IPS DF 6.9 (cell line): ENCODE measurements at regions not wholly inside any gene's neighbourhood (a gene's known extent, or its start where the extent isn't known, plus 50 kb on each side); places are given as distances from the start of the nearest gene placed in this dataset.

ENCODE experiments used
- DNase-seq: peaks from one replicate; pipeline ENCODE4 v3.0.0-alpha.2; 2013; ENCODE audit warnings: low read depth, low spot score
- H3K27ac ChIP-seq: one replicate; pipeline ENCODE4 v1.5.1; 2013; ENCODE audit warnings: low read length, control low read depth
- H3K27me3 ChIP-seq: 2 replicates; pipeline ENCODE4 v1.6.1; 2013; ENCODE audit warnings: mild to moderate bottlenecking, low read length; ENCODE audit not compliant: control insufficient read depth, insufficient read depth
- H3K36me3 ChIP-seq: 2 replicates; pipeline ENCODE4 v1.6.1; 2013; ENCODE audit warnings: low read length; ENCODE audit not compliant: control insufficient read depth, insufficient read depth
- H3K4me1 ChIP-seq: 2 replicates; pipeline ENCODE4 v1.6.1; 2013; ENCODE audit warnings: low read length; ENCODE audit not compliant: control insufficient read depth, insufficient read depth
- H3K4me3 ChIP-seq: 2 replicates; pipeline ENCODE4 v1.5.1; 2013; ENCODE audit warnings: mild to moderate bottlenecking, low read length
- H3K9me3 ChIP-seq: 2 replicates; pipeline ENCODE4 v1.6.1; 2013; ENCODE audit warnings: low read length, inconsistent platforms; ENCODE audit not compliant: control insufficient read depth, insufficient read depth
- WGBS: extraction: QIAGEN DNeasy Blood & Tissue Kit; methylation state at CpG from one replicate; pipeline ENCODE4 v1.1.7; 2013; ENCODE audit warnings: mixed read lengths, missing lambda C conversion rate; ENCODE audit not compliant: insufficient read length, insufficient coverage; 5-methylcytosine and 5-hydroxymethylcytosine counted together

DNA sequence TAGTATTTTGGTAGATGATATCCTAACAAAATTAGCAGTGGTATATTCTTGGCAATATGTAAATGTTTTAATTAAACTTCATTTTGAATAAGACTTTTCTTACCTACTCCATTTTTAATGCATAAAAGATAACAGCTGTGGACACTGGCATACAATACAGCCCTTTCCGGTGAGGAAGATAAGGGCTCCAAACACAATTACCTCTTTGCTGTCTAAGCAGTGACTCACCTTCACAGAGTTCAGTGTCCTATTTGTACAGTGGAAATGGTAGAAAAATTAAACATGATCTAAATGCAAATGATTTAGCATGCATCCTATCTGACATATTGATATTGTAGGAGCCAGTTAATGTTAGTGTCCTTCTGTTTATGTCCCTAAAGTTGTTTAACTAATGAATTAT, 969.4 kb downstream of the PLOD2 start:
- no CpG with 5 or more reads among the region's 1 CpG for WGBS
- no peak overlapping the region for H3K4me3 ChIP-seq

DNA sequence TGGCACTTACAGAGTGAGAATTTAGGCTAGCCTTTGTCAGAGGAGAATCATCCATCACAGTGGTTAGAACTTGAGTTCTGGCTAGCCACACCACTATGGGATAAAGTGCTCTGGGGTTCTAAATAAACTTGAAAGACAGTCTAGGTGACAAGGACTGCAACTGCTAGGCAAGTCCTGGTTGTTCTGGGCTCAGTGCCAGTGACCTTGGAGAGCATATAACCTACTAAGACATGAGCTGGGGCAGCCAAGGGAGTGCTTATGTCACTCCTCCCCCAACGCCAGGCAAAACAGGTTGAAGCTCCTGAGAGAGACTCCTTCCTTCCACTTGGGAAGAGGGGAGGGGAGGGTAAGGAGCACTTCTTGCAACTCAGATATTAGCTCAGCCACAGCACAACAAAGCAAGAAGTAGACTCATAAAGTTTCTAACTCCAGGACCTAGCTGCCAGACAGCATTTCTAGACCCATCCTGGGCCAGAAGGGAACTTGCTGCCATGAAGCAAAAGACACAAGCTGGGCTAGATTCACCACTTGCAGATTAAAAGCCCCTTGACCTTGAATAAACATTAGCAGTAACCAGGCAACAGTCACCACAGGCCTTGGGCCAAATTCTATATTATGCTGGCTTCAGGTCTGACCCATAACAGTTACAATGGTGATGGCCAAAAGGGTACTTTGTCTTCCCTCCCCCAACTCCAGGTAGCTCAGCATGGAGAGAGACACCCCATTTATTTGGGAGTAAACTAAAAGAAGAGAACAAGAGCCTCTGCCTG, 963.7 kb downstream of the PLOD2 start:
- Histone ChIP-seq H3K4me3 (no peak overlapping the region), H3K27ac (no peak overlapping the region), H3K27me3 (no peaks in the 10 kb centered on the region), H3K9me3 (no peaks in the 10 kb centered on the region), H3K4me1 (no peaks in the 10 kb centered on the region), H3K36me3 (no peaks in the 10 kb centered on the region)
- whole genome bisulfite sequencing = no CpG with 5 or more reads among the region's 1 CpG
- DNase-seq = no peak

More for the DNA sequence above, 969.4 kb downstream of the PLOD2 start:
- Histone ChIP-seq H3K27ac (no peak overlapping the region), H3K4me1 (no peaks in the 10 kb centered on the region), H3K36me3 (no peaks in the 10 kb centered on the region), H3K9me3 (no peaks in the 10 kb centered on the region), H3K27me3 (no peaks in the 10 kb centered on the region)
- no peak for DNase-seq

DNA sequence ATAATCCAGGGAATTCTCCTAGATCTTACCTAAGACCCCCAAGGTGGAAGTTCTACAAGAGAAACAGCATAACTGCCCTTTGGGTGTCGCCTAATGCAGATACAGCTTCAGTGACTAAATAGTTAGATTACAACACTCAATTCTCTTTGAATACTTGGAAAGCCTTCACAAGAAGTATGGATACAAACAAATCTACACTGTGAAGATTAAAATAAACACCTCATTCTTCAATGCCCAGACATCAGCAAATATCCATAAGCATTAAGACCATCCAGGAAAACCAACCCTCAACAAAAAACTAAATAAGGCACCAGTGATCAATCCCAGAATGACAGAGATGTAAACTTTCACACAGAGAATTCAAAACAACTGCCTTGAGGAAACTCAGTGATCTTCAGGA, 963.2 kb downstream of the PLOD2 start:
- H3K27ac ChIP-seq = no peak overlapping the region
- WGBS = no CpG with 5 or more reads among the region's 1 CpG
- no peaks in the 10 kb centered on the region for H3K36me3 ChIP-seq
- no peak for DNase-seq
- H3K9me3 ChIP-seq = no peaks in the 10 kb centered on the region
- no peaks in the 10 kb centered on the region for H3K4me1 ChIP-seq
- H3K27me3 ChIP-seq = no peaks in the 10 kb centered on the region
- no peak overlapping the region for H3K4me3 ChIP-seq

DNA sequence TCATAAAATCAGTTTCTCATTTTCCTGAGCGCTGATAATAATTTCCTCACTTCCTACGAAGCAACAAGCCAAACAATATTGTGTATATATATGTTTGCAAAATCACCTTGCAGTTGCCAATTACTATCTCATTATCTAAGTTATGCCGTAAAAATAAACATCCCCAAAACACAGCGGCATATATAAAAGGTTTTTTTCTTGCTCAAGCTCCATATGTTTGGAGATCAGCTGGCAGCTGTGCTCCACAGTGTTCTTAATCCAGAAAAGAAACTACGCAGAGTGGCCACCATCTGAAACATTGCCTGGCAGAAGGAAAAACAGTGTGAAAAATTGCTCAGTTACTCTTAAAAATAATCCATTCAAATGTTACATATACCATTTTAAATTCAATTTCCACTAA, 951.4 kb downstream of the PLOD2 start:
- H3K4me3 ChIP-seq = no peak overlapping the region
- no peaks in the 10 kb centered on the region for H3K4me1 ChIP-seq
- no CpG with 5 or more reads among the region's 5 CpGs for WGBS
- no peak for DNase-seq
- no peaks in the 10 kb centered on the region for H3K27me3 ChIP-seq
- H3K9me3 ChIP-seq = no peaks in the 10 kb centered on the region
- H3K36me3 ChIP-seq = no peaks in the 10 kb centered on the region
- no peak overlapping the region for H3K27ac ChIP-seq

DNA sequence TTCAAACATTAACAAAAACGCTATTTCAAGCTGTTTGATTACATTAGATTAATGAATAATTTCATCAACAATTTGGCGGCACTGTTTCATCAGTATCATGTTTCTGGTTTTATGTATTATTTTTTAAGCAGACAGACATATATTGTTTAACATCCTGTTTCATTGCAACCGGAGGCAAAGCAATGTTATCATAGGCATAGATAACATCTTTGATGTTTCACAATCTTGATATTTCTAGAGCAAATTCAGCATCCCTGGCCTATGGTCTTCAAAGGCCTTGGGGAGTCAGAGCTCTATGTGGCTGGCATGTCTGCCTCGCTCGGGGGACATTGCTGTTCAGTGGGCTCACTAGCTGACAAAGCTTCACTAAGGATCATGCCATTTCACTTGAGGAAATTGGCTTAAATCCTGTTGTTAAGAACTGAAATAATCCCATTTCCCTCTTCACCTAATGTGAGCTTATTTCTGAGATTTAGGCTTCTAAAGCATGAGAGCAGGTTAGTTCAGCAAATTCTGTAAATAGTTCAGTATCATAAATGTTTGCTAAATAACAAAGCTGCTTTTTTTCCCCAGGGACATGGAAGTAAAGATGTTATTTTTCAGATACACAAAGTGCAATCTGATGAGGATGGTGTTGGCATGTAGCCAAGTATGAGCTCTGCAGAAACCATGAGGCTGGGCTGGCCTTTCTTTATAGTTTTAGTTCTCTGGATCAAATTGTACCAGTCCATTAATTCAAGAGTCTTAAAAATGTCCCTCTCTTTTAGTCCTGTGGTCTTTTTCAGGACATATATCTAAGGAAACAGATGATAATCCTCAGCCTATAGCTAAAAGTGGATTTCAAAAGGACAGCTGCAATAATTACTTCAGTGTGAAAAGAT, 941.4 kb downstream of the PLOD2 start:
- H3K36me3 ChIP-seq = no peaks in the 10 kb centered on the region
- no peak overlapping the region for H3K27ac ChIP-seq
- no CpG with 5 or more reads among the region's 5 CpGs for WGBS
- no peaks in the 10 kb centered on the region for H3K9me3 ChIP-seq
- no peak for DNase-seq
- no peaks in the 10 kb centered on the region for H3K27me3 ChIP-seq
- H3K4me1 ChIP-seq = no peaks in the 10 kb centered on the region
- H3K4me3 ChIP-seq = no peak overlapping the region

DNA sequence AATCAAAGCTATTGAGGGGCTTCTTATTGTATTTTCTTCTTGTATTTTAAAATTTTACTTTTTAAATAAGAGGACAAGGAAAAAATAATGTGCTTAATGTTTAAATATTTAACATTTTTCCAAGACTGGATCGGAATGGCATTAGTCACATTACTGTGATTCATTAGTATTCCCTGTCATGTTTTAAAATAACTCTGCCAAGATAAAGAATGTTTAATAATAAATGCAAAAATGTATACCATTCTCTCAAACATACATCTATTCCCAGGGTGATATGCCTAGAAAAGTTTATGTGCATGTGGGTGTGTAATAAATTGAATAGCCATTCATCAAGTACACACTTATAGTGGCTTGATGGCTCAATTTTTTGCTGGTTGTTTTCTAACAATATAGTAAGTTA, 936.1 kb downstream of the PLOD2 start:
- DNase-seq = no peak
- Histone ChIP-seq H3K4me1 (no peaks in the 10 kb centered on the region), H3K36me3 (no peaks in the 10 kb centered on the region), H3K27me3 (no peaks in the 10 kb centered on the region), H3K9me3 (no peaks in the 10 kb centered on the region), H3K27ac (no peak overlapping the region), H3K4me3 (no peak overlapping the region)
- WGBS = no CpG with 5 or more reads among the region's 1 CpG

DNA sequence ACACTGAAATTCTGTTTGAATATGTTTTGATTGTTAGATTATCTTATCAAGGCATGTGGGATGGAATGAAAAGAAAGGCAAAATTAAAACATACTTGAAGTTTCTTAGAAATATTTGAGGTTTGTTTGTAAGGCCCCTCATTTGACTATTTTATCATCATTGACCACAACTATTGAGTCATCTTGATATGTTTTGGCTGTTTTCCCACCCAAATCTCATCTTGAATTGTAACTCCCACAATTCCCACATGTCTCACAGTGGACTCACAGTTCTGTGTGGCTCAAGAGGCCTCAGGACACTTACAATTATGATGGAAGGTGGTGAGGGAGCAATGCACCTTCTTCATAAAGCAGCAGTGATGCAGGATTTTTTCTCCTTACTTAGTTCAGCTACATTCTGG, 917.1 kb downstream of the PLOD2 start:
- Histone ChIP-seq H3K9me3 (no peaks in the 10 kb centered on the region), H3K4me3 (no peak overlapping the region), H3K36me3 (no peaks in the 10 kb centered on the region), H3K27ac (no peak overlapping the region), H3K27me3 (no peaks in the 10 kb centered on the region), H3K4me1 (no peaks in the 10 kb centered on the region)
- DNase-seq = no peak

DNA sequence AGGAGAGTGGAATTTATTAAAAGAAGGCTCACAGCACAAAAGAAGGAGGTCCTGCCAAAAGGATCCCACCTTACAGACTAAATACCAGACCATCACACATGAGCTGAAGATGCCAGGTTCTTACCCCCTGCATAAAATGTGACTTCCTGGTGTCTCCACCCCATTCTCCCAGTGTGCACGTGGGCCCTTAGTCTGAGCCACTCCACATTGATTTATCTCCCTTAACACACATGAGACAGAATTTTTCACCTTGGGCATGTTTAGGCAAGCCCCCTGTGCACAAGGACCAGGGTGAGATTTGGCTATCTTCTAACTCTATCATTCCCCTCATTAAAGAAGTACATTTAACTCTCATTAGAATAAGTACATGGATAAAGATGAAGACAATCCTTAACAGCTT, 916.7 kb downstream of the PLOD2 start:
- no peak overlapping the region for H3K4me3 ChIP-seq
- no peaks in the 10 kb centered on the region for H3K9me3 ChIP-seq
- H3K27me3 ChIP-seq = no peaks in the 10 kb centered on the region
- H3K27ac ChIP-seq = no peak overlapping the region
- H3K36me3 ChIP-seq = no peaks in the 10 kb centered on the region
- WGBS = no CpG with 5 or more reads among the region's 1 CpG
- no peaks in the 10 kb centered on the region for H3K4me1 ChIP-seq
- DNase-seq = no peak

DNA sequence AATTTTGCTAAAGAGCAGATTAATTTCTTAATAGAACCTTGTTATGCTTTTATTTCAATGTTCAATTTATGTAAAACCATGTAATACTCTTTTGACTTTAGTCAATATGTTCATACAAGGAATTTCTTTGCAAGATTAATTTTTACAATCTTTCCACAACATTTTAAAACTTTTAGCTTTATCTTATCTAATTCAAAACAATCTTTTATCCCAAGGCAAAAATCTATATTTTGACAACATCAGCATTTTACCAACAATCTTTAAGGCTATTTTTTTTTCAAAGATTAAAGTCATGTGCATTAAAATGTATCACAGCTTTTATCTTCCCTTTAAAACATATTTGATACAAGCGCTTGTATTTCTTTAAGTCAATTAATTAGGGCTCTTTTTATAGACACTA, 914.7 kb downstream of the PLOD2 start:
- H3K4me3 ChIP-seq = no peak overlapping the region
- H3K27ac ChIP-seq = no peak overlapping the region
- no peaks in the 10 kb centered on the region for H3K4me1 ChIP-seq
- no peaks in the 10 kb centered on the region for H3K27me3 ChIP-seq
- no CpG with 5 or more reads among the region's 1 CpG for WGBS
- no peaks in the 10 kb centered on the region for H3K9me3 ChIP-seq
- no peak for DNase-seq
- H3K36me3 ChIP-seq = no peaks in the 10 kb centered on the region

DNA sequence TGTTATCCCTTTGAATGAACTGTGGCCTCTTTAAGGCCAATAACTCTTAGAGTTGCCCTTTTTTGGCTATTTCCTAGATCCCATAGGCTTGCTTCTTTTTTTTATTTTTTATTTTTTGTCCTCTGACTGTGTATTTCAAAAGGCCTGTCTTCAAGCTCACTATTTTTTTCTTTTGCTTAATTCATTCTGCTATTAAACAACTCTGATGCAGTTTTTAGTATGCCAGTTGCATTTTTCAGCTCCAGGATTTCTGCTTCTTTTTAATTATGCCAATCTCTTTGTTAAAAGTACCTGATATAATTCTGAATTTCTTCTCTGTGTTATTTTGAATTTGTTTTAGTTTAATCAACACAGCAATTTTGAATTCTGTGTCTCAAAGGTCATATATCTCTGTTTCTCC, 912.1 kb downstream of the PLOD2 start:
- DNase-seq = no peak
- no peaks in the 10 kb centered on the region for H3K27me3 ChIP-seq
- no peak overlapping the region for H3K4me3 ChIP-seq
- no peak overlapping the region for H3K27ac ChIP-seq
- no peaks in the 10 kb centered on the region for H3K9me3 ChIP-seq
- H3K4me1 ChIP-seq = no peaks in the 10 kb centered on the region
- H3K36me3 ChIP-seq = no peaks in the 10 kb centered on the region

DNA sequence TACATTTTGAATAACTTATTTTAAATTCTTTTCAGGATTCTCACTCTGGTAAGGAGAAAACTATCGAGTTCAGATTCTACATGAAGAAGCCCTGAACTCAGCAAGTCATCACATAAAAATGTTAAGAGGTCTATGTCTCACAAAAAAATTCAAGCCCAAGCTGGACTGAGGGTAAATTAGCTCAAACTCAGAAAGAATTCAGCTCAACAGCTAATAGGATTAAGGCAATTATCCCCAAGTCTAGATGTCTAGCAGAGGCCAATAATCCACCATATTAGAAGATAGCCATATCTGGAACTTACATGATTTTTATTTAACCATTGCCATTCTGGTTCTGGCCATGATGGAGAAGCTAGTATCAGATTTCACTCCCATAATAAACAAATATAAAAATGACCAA, 909.7 kb downstream of the PLOD2 start:
- WGBS = no CpG with 5 or more reads among the region's 1 CpG
- DNase-seq = no peak

More for the DNA sequence above, 909.7 kb downstream of the PLOD2 start:
- Histone ChIP-seq H3K27ac (no peak overlapping the region), H3K4me1 (no peaks in the 10 kb centered on the region), H3K27me3 (no peaks in the 10 kb centered on the region), H3K36me3 (no peaks in the 10 kb centered on the region), H3K9me3 (no peaks in the 10 kb centered on the region), H3K4me3 (no peak overlapping the region)
